ENCODE measurements at regions not wholly inside any gene's neighbourhood (a gene's known extent, or its start where the extent isn't known, plus 50 kb on each side); places are given as distances from the start of the nearest gene placed in this dataset.

DNA sequence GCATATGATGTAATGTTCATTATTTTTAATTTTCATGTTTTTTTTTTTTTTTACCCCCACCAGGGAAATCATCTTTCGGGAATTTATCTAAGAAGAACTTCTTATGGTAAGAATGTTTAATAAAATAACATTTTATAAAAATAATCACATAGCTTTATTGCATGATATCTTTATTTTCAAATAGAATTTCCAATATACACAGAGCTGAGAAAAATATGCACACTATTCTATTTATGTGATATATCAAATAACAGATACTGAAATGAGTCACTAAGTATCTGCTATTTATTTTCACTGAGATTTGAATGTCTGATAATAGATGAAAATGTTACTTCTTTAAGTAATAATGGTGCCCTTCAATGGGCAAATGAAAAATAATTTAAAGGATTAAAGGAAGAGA, 1217.3 kb downstream of the MAT2B start:
- no peak for TF ChIP-seq ZFP3 (CRISPR knock-in tag; IDR thresholded peaks at IDR 0.05)
- TF ChIP-seq ARNTL (CRISPR knock-in tag; IDR thresholded peaks at IDR 0.05; ENCODE audit: borderline replicate concordance, low read depth): no peak
- TF ChIP-seq CSDC2 (CRISPR knock-in tag; IDR thresholded peaks at IDR 0.05): no peak
- TF ChIP-seq ESRRG (CRISPR knock-in tag; IDR thresholded peaks at IDR 0.05): no peak
- no peak for TF ChIP-seq TOX (CRISPR knock-in tag; IDR thresholded peaks at IDR 0.05; ENCODE audit: borderline replicate concordance)
- TF ChIP-seq, protein P1, sequence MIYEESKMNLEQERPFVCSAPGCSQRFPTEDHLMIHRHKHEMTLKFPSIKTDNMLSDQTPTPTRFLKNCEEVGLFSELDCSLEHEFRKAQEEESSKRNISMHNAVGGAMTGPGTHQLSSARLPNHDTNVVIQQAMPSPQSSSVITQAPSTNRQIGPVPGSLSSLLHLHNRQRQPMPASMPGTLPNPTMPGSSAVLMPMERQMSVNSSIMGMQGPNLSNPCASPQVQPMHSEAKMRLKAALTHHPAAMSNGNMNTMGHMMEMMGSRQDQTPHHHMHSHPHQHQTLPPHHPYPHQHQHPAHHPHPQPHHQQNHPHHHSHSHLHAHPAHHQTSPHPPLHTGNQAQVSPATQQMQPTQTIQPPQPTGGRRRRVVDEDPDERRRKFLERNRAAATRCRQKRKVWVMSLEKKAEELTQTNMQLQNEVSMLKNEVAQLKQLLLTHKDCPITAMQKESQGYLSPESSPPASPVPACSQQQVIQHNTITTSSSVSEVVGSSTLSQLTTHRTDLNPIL (CRISPR knock-in tag; IDR thresholded peaks at IDR 0.05; ENCODE audit: low read depth): no peak
- TF ChIP-seq ZFP30 (CRISPR knock-in tag; IDR thresholded peaks at IDR 0.05): no peak

Data from SK-N-SH treated with all-trans-retinoic acid at 6 μM for 48 hours (cell line).